ENCODE measurements at regions not wholly inside any gene's neighbourhood (a gene's known extent, or its start where the extent isn't known, plus 50 kb on each side); places are given as distances from the start of the nearest gene placed in this dataset.

DNA sequence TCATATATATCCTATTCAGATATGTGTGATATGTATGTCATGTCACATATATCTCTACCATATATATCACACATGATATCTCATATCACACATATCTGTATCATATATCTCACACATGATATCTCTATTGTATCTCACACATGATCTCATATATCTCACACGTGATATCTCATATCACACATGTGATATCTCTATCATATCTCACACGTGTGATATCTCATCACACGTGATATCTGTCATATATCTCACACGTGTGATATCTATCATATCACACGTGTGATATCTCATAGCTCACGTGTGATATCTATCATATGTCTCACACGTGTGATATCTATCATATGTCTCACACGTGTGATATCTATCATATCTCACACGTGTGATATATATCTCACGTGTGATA is 240.7 kb downstream of the MAP2K4 start:
- WGBS (ENCODE audit: insufficient coverage, insufficient replicate concordance, low lambda C conversion rate, missing lambda C conversion rate): 42% methylated on average over 10 of the region's 10 CpGs
- no peak for DNase-seq (ENCODE audit: low read depth, low spot score)
- no peak overlapping the region for H3K9ac ChIP-seq (ENCODE audit: control insufficient read depth, insufficient read depth, low read length)
- no peak for FAIRE-seq
- intact Hi-C loops (cut with micrococcal nuclease; ENCODE audit: unreplicated experiment) (no loop called here), in situ Hi-C loops (cut with MboI) (no loop called here)
- no TSS peak for BruUV-seq (replicated peaks)
- ChIA-PET RAD21 (ENCODE audit: unreplicated experiment) (no interaction called here), POLR2A (no interaction called here), SMC1A (ENCODE audit: uncharacterized antibody, unreplicated experiment) (interaction anchor here (0.6 kb wide), 1 partner anchor 711 kb away, joined by 3 read pairs; no protein-coding TSS in a partner anchor), CTCF (no interaction called here)
- H3K4me1 ChIP-seq (ENCODE audit: control insufficient read depth, insufficient read depth, low read length): no peaks in the 10 kb centered on the region
- no peaks in the 10 kb centered on the region for H4K20me1 ChIP-seq (ENCODE audit: control insufficient read depth, insufficient read depth)
- no peaks in the 10 kb centered on the region for H3K9me3 ChIP-seq (replicated peaks; ENCODE audit: control insufficient read depth, insufficient read depth, low read length)
- no peak overlapping the region for H3K27ac ChIP-seq (ENCODE audit: control insufficient read depth, insufficient read depth)
- no peak overlapping the region for H3K4me3 ChIP-seq
- no peaks in the 10 kb centered on the region for H3K36me3 ChIP-seq (ENCODE audit: control insufficient read depth in 2 of 2, insufficient read depth in 2 of 2, low read length in 1 of 2)
- no peaks in the 10 kb centered on the region for H3K27me3 ChIP-seq (replicated peaks in 1 of 2; ENCODE audit: control insufficient read depth in 2 of 2, insufficient read depth in 2 of 2, low read length in 1 of 2)
- H3K4me2 ChIP-seq (ENCODE audit: control insufficient read depth, insufficient read depth): no peak overlapping the region
- TF ChIP-seq SMAD1 (IDR thresholded peaks at IDR 0.05; ENCODE audit: low read depth, partially characterized antibody) (no peak), CHD4 (IDR thresholded peaks at IDR 0.05) (no peak), YBX1 (IDR thresholded peaks at IDR 0.05) (no peak), CBFB (IDR thresholded peaks at IDR 0.05; ENCODE audit: low read depth) (no peak), YY1 (IDR thresholded peaks at IDR 0.05; ENCODE audit: low read depth, low read length) (no peak), WRNIP1 (IDR thresholded peaks at IDR 0.05; ENCODE audit: borderline replicate concordance, low read depth, low read length) (no peak), ESRRA (IDR thresholded peaks at IDR 0.05; ENCODE audit: low read length) (no peak), KLF5 (IDR thresholded peaks at IDR 0.05; ENCODE audit: partially characterized antibody) (no peak), POU2F2 (IDR thresholded peaks at IDR 0.05; ENCODE audit: borderline replicate concordance, low read depth, low read length) (no peak)
- H3K79me2 ChIP-seq (ENCODE audit: control insufficient read depth, insufficient read depth, low read length): no peaks in the 10 kb centered on the region
- no peak overlapping the region for H2AFZ ChIP-seq (ENCODE audit: control insufficient read depth, low read depth, low read length)
- no peak for ATAC-seq

GRCh38 chr17:12269751-12270150 is 249.1 kb downstream of the MAP2K4 start:
- intact Hi-C loops (cut with micrococcal nuclease; ENCODE audit: unreplicated experiment): no loop called here
- CTCF ChIA-PET: no interaction called here
- Histone ChIP-seq H2AFZ (ENCODE audit: control insufficient read depth, low read depth, low read length) (no peak overlapping the region), H3K4me2 (ENCODE audit: control insufficient read depth, insufficient read depth) (no peak overlapping the region), H3K27ac (ENCODE audit: control insufficient read depth, insufficient read depth) (no peak overlapping the region), H3K79me2 (ENCODE audit: control insufficient read depth, insufficient read depth, low read length) (no peaks in the 10 kb centered on the region), H3K9me3 (replicated peaks; ENCODE audit: control insufficient read depth, insufficient read depth, low read length) (no peaks in the 10 kb centered on the region), H3K36me3 (ENCODE audit: control insufficient read depth in 2 of 2, insufficient read depth in 2 of 2, low read length in 1 of 2) (no peaks in the 10 kb centered on the region), H3K4me1 (ENCODE audit: control insufficient read depth, insufficient read depth, low read length) (no peaks in the 10 kb centered on the region), H3K4me3 (no peak overlapping the region), H3K27me3 (replicated peaks in 1 of 2; ENCODE audit: control insufficient read depth in 2 of 2, insufficient read depth in 2 of 2, low read length in 1 of 2) (no peaks in the 10 kb centered on the region), H3K9ac (ENCODE audit: control insufficient read depth, insufficient read depth, low read length) (no peak overlapping the region), H4K20me1 (ENCODE audit: control insufficient read depth, insufficient read depth) (no peaks in the 10 kb centered on the region)
- DNase-seq (ENCODE audit: low read depth, low spot score) (no peak), FAIRE-seq (no peak), ATAC-seq (no peak)
- RAD21 ChIA-PET (ENCODE audit: unreplicated experiment): no interaction called here
- POLR2A ChIA-PET: no interaction called here
- TF ChIP-seq, protein P1, sequence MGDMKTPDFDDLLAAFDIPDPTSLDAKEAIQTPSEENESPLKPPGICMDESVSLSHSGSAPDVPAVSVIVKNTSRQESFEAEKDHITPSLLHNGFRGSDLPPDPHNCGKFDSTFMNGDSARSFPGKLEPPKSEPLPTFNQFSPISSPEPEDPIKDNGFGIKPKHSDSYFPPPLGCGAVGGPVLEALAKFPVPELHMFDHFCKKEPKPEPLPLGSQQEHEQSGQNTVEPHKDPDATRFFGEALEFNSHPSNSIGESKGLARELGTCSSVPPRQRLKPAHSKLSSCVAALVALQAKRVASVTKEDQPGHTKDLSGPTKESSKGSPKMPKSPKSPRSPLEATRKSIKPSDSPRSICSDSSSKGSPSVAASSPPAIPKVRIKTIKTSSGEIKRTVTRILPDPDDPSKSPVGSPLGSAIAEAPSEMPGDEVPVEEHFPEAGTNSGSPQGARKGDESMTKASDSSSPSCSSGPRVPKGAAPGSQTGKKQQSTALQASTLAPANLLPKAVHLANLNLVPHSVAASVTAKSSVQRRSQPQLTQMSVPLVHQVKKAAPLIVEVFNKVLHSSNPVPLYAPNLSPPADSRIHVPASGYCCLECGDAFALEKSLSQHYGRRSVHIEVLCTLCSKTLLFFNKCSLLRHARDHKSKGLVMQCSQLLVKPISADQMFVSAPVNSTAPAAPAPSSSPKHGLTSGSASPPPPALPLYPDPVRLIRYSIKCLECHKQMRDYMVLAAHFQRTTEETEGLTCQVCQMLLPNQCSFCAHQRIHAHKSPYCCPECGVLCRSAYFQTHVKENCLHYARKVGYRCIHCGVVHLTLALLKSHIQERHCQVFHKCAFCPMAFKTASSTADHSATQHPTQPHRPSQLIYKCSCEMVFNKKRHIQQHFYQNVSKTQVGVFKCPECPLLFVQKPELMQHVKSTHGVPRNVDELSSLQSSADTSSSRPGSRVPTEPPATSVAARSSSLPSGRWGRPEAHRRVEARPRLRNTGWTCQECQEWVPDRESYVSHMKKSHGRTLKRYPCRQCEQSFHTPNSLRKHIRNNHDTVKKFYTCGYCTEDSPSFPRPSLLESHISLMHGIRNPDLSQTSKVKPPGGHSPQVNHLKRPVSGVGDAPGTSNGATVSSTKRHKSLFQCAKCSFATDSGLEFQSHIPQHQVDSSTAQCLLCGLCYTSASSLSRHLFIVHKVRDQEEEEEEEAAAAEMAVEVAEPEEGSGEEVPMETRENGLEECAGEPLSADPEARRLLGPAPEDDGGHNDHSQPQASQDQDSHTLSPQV (IDR thresholded peaks at IDR 0.05): no peak
- TF ChIP-seq WRNIP1 (IDR thresholded peaks at IDR 0.05; ENCODE audit: borderline replicate concordance, low read depth, low read length): no peak
- WGBS (ENCODE audit: insufficient coverage, insufficient replicate concordance, low lambda C conversion rate, missing lambda C conversion rate): 49% methylated on average over 6 of the region's 6 CpGs
- SMC1A ChIA-PET (ENCODE audit: uncharacterized antibody, unreplicated experiment): no interaction called here
- in situ Hi-C loops (cut with MboI): no loop called here
- no TSS peak for BruUV-seq (replicated peaks)

Measured in GM12878 (cell line).